ENCODE measurements at regions not wholly inside any gene's neighbourhood (a gene's known extent, or its start where the extent isn't known, plus 50 kb on each side); places are given as distances from the start of the nearest gene placed in this dataset.

DNA sequence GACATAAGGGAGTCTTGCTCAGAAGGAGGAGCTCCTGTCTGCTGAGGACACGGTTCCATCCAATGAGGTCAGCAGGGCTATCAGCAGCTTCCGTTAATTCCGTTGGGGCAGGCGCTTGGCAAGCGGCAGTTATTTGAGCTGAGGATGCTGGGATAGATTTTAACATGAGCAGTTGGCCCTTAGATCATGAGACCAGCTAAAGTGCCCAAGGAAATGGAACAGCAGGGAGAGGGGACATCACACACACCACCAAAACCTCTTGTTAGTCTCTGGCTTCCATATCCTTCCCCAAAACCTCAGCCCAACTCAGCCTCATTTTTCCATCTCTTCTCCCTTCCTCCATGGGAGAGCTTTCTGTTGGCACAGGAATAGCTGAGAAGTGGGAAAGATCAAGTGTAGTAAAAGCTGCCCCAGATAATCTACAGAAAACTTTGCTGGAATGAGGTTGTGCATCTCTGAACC, 138.7 kb upstream of the PZP start:
- TF ChIP-seq, protein P1, sequence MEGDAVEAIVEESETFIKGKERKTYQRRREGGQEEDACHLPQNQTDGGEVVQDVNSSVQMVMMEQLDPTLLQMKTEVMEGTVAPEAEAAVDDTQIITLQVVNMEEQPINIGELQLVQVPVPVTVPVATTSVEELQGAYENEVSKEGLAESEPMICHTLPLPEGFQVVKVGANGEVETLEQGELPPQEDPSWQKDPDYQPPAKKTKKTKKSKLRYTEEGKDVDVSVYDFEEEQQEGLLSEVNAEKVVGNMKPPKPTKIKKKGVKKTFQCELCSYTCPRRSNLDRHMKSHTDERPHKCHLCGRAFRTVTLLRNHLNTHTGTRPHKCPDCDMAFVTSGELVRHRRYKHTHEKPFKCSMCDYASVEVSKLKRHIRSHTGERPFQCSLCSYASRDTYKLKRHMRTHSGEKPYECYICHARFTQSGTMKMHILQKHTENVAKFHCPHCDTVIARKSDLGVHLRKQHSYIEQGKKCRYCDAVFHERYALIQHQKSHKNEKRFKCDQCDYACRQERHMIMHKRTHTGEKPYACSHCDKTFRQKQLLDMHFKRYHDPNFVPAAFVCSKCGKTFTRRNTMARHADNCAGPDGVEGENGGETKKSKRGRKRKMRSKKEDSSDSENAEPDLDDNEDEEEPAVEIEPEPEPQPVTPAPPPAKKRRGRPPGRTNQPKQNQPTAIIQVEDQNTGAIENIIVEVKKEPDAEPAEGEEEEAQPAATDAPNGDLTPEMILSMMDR (IDR thresholded peaks at IDR 0.05): no peak
- no peak for TF ChIP-seq POLR2A (IDR thresholded peaks at IDR 0.05)

All from testis (tissue), 2 donors.